Activated naive CD4-positive, alpha-beta T cell treated with anti-CD3 and anti-CD28 coated beads, Interleukin-2, amount 50 U/mL, for 24 hours (primary cell): ENCODE measurements at regions not wholly inside any gene's neighbourhood (a gene's known extent, or its start where the extent isn't known, plus 50 kb on each side); places are given as distances from the start of the nearest gene placed in this dataset.

ENCODE experiments used
- H3K27ac Mint-ChIP-seq: one replicate; pipeline ENCODE4 v1.8.0; 2021; ENCODE audit warnings: mild to moderate bottlenecking, mixed read lengths
- H3K27me3 Mint-ChIP-seq: one replicate; pipeline ENCODE4 v1.8.0; 2021; ENCODE audit warnings: mixed read lengths
- H3K36me3 Mint-ChIP-seq: one replicate; pipeline ENCODE4 v1.8.0; 2021; ENCODE audit warnings: mixed read lengths
- H3K4me1 Mint-ChIP-seq: one replicate; pipeline ENCODE4 v1.8.0; 2021; ENCODE audit warnings: mixed read lengths
- H3K4me3 Mint-ChIP-seq: one replicate; pipeline ENCODE4 v1.8.0; 2021; ENCODE audit warnings: mild to moderate bottlenecking, mixed read lengths
- H3K9me3 Mint-ChIP-seq: one replicate; pipeline ENCODE4 v1.8.0; 2021; ENCODE audit warnings: mixed read lengths

- Mint-ChIP-seq H3K4me3 (no peak overlapping the region), H3K27me3 (peaks cover 1% of the 10 kb centered on the region), H3K27ac (no peak overlapping the region), H3K36me3 (no peaks in the 10 kb centered on the region), H3K9me3 (no peaks in the 10 kb centered on the region), H3K4me1 (no peaks in the 10 kb centered on the region)
Measured at GRCh38 chr5:116830079-116830478, 255.5 kb upstream of the SEMA6A start.

DNA sequence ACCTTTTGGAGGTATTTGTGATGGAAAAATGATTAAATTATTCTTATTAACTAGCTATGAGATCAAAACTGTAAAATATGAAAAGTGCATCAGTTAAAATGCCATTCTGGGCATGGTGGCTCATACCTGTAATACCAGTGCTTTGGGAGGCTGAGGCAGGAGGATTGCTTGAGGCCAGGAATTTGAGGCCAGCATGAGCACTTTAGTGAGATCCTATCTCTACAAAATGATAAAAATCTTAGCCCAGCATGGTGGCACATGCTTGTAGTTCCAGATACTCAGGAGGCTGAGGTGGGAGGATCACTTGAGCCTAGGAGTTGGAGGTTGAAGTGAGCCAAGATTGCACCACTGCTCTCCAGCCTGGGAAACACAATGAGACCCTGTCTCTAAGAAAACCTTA lies 252.5 kb upstream of the SEMA6A start:
- Mint-ChIP-seq H3K27ac (no peak overlapping the region), H3K4me3 (no peak overlapping the region), H3K36me3 (no peaks in the 10 kb centered on the region), H3K9me3 (no peaks in the 10 kb centered on the region), H3K4me1 (no peaks in the 10 kb centered on the region), H3K27me3 (peaks cover 3% of the 10 kb centered on the region)

GRCh38 chr5:116825486-116825885 lies 250.9 kb upstream of the SEMA6A start:
- Mint-ChIP-seq H3K4me1 (no peaks in the 10 kb centered on the region), H3K27ac (no peak overlapping the region), H3K4me3 (no peak overlapping the region), H3K9me3 (no peaks in the 10 kb centered on the region), H3K27me3 (peaks cover 3% of the 10 kb centered on the region), H3K36me3 (no peaks in the 10 kb centered on the region)

DNA sequence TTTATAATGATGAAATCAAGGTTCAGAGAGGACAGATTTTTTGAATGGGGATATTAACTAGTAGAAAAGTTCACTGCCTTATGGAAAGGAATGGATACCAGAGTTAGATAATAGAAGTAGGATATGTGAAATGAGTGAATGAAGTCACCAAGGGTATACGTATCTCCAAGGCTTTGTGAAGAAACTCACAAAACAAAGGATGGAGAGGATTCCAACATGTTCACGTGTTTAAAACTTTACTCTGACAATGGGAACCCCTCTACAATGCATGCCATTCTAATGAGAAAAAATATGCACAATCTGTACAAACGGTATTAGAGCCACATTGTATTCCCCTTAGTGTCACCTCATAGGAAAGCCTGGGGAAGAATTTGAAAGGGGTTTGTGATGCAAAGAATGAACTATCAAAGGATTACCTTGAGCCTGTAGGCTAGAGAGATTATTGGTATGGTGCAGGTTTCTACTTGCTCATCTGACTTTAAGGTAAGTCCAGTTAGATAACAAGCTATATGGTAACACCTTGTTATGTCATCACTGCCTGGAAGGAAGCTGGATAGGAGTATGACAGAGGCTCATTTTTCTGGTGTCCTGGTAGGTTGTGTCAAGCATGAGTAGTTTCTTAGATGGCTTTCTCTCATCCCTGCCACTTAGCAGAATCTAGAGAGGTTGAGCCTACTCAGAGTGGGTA lies 250.3 kb upstream of the SEMA6A start:
- no peaks in the 10 kb centered on the region for H3K36me3 Mint-ChIP-seq
- no peaks in the 10 kb centered on the region for H3K9me3 Mint-ChIP-seq
- H3K27me3 Mint-ChIP-seq, result peaks cover 1% of the 10 kb centered on the region
- H3K27ac Mint-ChIP-seq, result no peak overlapping the region
- H3K4me1 Mint-ChIP-seq, result no peaks in the 10 kb centered on the region
- H3K4me3 Mint-ChIP-seq, result no peak overlapping the region

DNA sequence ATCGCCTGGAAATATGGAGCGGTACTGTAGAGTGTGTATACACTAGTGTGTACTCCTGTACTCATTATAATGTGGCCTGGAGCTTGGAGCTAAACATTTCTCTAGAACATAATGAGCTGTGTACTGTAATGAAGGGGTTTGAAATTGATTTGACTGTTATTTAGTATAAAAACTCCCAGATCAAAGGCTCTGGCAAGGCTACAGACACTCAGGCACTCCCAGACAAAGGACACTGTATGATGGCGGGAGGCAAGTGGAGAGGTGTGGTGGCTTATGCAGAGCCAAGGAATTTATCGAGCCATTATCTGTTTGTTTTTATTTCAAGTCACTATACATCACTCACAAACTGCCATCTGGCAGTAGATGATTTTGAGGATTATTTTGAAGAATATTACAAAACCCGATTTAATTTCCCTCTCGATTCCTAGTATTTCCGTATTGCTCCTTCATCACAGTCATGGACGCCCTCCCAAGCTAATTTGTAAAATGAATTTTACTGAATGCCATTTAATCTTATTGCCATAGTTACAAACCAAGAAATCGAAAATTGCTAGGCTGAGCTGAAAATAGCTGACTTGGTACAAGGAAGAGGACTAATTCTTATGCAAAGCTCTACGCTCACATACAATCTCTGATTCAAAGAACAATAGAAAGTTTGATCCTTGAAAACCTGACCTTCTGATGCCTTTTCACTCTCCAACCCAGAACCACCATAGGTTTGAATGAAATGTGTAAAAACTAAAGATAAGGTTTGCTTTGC lies 240.2 kb upstream of the SEMA6A start:
- no peak overlapping the region for H3K27ac Mint-ChIP-seq
- no peaks in the 10 kb centered on the region for H3K36me3 Mint-ChIP-seq
- H3K27me3 Mint-ChIP-seq, result no peaks in the 10 kb centered on the region
- no peaks in the 10 kb centered on the region for H3K9me3 Mint-ChIP-seq
- no peaks in the 10 kb centered on the region for H3K4me1 Mint-ChIP-seq
- H3K4me3 Mint-ChIP-seq, result no peak overlapping the region

- no peaks in the 10 kb centered on the region for H3K27me3 Mint-ChIP-seq
- no peaks in the 10 kb centered on the region for H3K9me3 Mint-ChIP-seq
- no peaks in the 10 kb centered on the region for H3K36me3 Mint-ChIP-seq
- no peaks in the 10 kb centered on the region for H3K4me1 Mint-ChIP-seq
- H3K27ac Mint-ChIP-seq, result no peak overlapping the region
- H3K4me3 Mint-ChIP-seq, result no peak overlapping the region
Measured at GRCh38 chr5:116813906-116814305, 239.3 kb upstream of the SEMA6A start.

GRCh38 chr5:116813356-116813755 lies 238.7 kb upstream of the SEMA6A start:
- Mint-ChIP-seq H3K4me3 (no peak overlapping the region), H3K27ac (no peak overlapping the region), H3K27me3 (no peaks in the 10 kb centered on the region), H3K36me3 (no peaks in the 10 kb centered on the region), H3K9me3 (no peaks in the 10 kb centered on the region), H3K4me1 (no peaks in the 10 kb centered on the region)

GRCh38 chr5:116810951-116811350 lies 236.3 kb upstream of the SEMA6A start:
- Mint-ChIP-seq H3K9me3 (peaks cover 6% of the 10 kb centered on the region), H3K4me1 (no peaks in the 10 kb centered on the region)

GRCh38 chr5:116806836-116807235 lies 232.2 kb upstream of the SEMA6A start:
- H3K27me3 Mint-ChIP-seq, result no peaks in the 10 kb centered on the region
- H3K4me3 Mint-ChIP-seq, result no peak overlapping the region
- peaks cover 10% of the 10 kb centered on the region for H3K9me3 Mint-ChIP-seq
- no peaks in the 10 kb centered on the region for H3K36me3 Mint-ChIP-seq
- no peak overlapping the region for H3K27ac Mint-ChIP-seq
- H3K4me1 Mint-ChIP-seq, result no peaks in the 10 kb centered on the region

More at GRCh38 chr5:116810951-116811350, 236.3 kb upstream of the SEMA6A start:
- Mint-ChIP-seq H3K27ac (no peak overlapping the region), H3K4me3 (no peak overlapping the region), H3K36me3 (no peaks in the 10 kb centered on the region), H3K27me3 (no peaks in the 10 kb centered on the region)

GRCh38 chr5:116799401-116799800 lies 224.8 kb upstream of the SEMA6A start:
- no peaks in the 10 kb centered on the region for H3K4me1 Mint-ChIP-seq

GRCh38 chr5:116795189-116795588 lies 220.6 kb upstream of the SEMA6A start:
- no peaks in the 10 kb centered on the region for H3K4me1 Mint-ChIP-seq
- no peak overlapping the region for H3K27ac Mint-ChIP-seq
- H3K4me3 Mint-ChIP-seq, result no peak overlapping the region
- H3K36me3 Mint-ChIP-seq, result no peaks in the 10 kb centered on the region
- peaks cover 8% of the 10 kb centered on the region for H3K9me3 Mint-ChIP-seq
- H3K27me3 Mint-ChIP-seq, result no peaks in the 10 kb centered on the region

More at GRCh38 chr5:116799401-116799800, 224.8 kb upstream of the SEMA6A start:
- Mint-ChIP-seq H3K9me3 (peaks cover under 1% of the 10 kb centered on the region), H3K36me3 (no peaks in the 10 kb centered on the region), H3K4me3 (no peak overlapping the region), H3K27ac (no peak overlapping the region), H3K27me3 (no peaks in the 10 kb centered on the region)

GRCh38 chr5:116789522-116789921 lies 214.9 kb upstream of the SEMA6A start:
- Mint-ChIP-seq H3K27me3 (no peaks in the 10 kb centered on the region), H3K36me3 (no peaks in the 10 kb centered on the region), H3K9me3 (peaks cover 11% of the 10 kb centered on the region), H3K4me1 (no peaks in the 10 kb centered on the region), H3K4me3 (no peak overlapping the region), H3K27ac (no peak overlapping the region)

GRCh38 chr5:116788851-116789403 lies 214.3 kb upstream of the SEMA6A start:
- no peaks in the 10 kb centered on the region for H3K36me3 Mint-ChIP-seq
- no peak overlapping the region for H3K4me3 Mint-ChIP-seq
- no peaks in the 10 kb centered on the region for H3K4me1 Mint-ChIP-seq
- H3K27me3 Mint-ChIP-seq, result no peaks in the 10 kb centered on the region
- peaks cover 11% of the 10 kb centered on the region for H3K9me3 Mint-ChIP-seq
- no peak overlapping the region for H3K27ac Mint-ChIP-seq

GRCh38 chr5:116787570-116787969 lies 212.9 kb upstream of the SEMA6A start:
- no peaks in the 10 kb centered on the region for H3K4me1 Mint-ChIP-seq
- H3K36me3 Mint-ChIP-seq, result no peaks in the 10 kb centered on the region
- H3K27me3 Mint-ChIP-seq, result no peaks in the 10 kb centered on the region
- H3K4me3 Mint-ChIP-seq, result no peak overlapping the region
- H3K9me3 Mint-ChIP-seq, result peaks cover 11% of the 10 kb centered on the region
- H3K27ac Mint-ChIP-seq, result no peak overlapping the region

GRCh38 chr5:116785106-116785505 lies 210.5 kb upstream of the SEMA6A start:
- H3K4me3 Mint-ChIP-seq, result no peak overlapping the region
- no peak overlapping the region for H3K27ac Mint-ChIP-seq
- no peaks in the 10 kb centered on the region for H3K36me3 Mint-ChIP-seq
- no peaks in the 10 kb centered on the region for H3K4me1 Mint-ChIP-seq
- peaks cover 4% of the 10 kb centered on the region for H3K9me3 Mint-ChIP-seq
- no peaks in the 10 kb centered on the region for H3K27me3 Mint-ChIP-seq

DNA sequence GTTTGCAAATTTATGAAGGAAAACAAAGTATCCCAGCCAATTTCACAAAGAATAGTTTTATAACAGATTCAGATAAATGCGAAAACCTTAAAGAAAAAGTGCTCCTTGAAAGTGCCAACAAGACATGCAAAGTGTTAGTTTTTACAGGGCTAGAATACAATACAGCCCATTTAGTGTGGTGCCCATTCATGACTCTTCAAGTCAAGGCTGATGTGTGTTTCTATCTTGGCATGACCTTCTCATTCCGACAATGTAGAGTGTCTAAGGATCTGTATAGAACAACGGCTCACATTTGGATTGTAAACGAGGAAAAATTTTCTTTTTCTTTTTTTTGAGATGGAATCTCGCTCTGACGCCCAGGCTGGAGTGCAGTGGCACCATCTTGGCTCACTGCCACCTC lies 205.2 kb upstream of the SEMA6A start:
- H3K27me3 Mint-ChIP-seq, result no peaks in the 10 kb centered on the region

More for the DNA sequence above, 205.2 kb upstream of the SEMA6A start:
- Mint-ChIP-seq H3K36me3 (no peaks in the 10 kb centered on the region), H3K4me1 (no peaks in the 10 kb centered on the region), H3K27ac (no peak overlapping the region), H3K4me3 (no peak overlapping the region), H3K9me3 (no peaks in the 10 kb centered on the region)
